ENCODE measurements at regions not wholly inside any gene's neighbourhood (a gene's known extent, or its start where the extent isn't known, plus 50 kb on each side); places are given as distances from the start of the nearest gene placed in this dataset.

DNA sequence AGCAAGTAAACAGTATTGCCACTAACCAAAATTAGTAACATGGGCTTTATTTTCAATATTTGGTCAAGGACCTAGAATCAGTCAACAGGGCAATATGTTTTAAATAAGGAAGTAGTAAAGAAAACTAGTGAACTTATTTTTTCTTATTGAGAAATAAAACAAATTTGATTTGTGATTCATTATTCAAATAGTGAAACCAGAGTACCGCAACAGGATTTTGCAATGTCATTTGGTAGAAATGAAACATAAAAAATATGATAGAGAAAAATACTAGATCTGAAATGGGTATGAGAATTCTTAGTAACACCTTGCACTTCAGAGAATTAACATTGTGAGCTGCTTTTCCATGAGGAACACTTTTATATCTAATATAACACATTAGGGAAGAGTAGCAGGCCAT, 291.8 kb upstream of the GBE1 start:
- in situ Hi-C loops (cut with HindIII; ENCODE audit: low sequenced_read_pairs) = no loop called here

DNA sequence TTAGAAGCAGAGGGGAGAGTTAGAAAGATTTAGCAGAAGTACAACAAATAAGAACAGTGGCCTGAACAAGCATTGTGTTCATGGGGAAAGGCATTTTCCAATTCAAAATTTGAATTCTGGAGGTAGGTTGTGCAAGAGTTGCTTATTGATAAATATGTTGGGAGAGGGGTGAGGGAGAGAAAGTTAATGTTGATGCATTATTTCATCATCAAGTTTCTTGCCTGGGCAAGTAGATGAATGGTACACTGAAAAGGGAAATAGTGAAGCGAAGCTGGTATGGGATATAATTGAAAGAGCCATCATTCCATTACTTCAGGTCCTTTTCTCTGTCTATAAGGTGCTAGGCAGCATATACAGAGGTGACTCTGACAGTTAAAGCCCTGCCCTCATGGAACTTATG, 288.9 kb upstream of the GBE1 start:
- in situ Hi-C loops (cut with HindIII; ENCODE audit: low sequenced_read_pairs) = no loop called here

DNA sequence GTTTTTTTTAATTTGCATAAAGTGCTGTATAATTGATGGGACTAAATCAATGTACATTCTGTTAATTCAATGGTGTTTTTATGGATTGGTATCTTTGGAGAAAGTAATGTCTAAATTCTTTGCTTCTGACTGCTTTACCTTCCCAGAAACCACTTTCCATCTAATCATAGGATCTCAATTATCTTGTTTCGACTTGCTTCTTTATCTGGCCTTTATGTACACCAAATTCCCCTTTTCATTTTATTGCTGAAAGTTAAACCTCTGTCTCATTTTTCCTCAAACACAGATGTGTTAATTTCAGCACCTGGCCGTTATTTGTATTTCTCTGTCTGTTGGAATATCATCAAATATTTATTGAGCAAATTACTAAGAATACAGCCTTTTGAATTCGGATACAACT, 287.3 kb upstream of the GBE1 start:
- in situ Hi-C loops (cut with HindIII; ENCODE audit: low sequenced_read_pairs) = no loop called here

DNA sequence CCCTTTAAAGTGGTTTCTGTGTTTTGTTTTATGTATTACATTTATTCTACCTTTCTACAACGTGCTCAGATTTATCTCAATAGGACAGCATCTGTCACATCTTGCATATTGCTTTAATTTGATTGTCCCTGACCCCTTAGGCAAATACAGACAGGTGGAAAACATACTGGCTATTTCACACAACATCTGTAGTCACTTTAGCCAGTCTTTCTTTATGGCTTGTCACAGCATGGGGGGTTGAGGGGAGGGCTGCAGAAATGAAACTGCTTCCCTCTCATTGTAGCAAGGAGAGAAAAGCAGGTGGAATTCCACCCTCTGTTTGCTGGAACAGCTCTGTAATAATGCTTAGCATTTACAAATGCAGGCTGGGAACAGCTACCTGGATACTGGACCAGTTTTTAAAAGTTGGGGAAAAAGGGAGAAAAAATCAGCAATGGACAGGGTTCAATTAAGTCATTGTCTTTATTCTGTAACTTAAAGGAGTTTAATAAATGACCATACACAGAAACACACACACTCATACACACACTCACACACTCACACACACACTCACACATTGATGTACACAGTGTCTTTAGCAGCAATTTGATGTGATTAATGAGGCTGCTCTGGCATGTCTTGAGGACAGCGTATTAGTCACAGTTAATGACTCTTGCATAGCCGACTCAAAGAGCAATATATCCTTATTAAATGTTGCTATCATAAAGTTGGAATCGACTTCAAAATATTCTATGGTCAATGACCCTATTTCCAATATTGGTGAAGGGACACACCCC, 283.7 kb upstream of the GBE1 start:
- in situ Hi-C loops (cut with HindIII; ENCODE audit: low sequenced_read_pairs) = no loop called here

DNA sequence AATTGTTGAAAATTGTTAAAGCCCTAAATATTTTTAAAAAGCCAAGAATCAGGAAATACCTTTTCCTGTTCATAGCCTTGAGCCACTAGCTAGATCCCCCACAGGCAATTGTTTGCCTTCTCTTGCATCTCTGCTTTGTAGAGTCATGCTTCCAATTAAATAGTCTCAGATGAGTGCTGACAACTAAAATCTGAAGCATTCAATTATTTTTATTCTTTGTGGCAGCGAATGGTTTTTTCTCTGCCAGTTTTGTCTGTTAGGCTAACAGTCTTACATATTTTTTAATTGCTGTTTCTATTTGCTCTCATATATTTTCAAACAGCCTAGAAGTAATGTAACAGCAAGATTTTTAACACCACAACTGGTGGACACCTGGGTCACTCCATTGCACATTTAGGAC, 277.1 kb upstream of the GBE1 start:
- in situ Hi-C loops (cut with HindIII; ENCODE audit: low sequenced_read_pairs) = no loop called here

DNA sequence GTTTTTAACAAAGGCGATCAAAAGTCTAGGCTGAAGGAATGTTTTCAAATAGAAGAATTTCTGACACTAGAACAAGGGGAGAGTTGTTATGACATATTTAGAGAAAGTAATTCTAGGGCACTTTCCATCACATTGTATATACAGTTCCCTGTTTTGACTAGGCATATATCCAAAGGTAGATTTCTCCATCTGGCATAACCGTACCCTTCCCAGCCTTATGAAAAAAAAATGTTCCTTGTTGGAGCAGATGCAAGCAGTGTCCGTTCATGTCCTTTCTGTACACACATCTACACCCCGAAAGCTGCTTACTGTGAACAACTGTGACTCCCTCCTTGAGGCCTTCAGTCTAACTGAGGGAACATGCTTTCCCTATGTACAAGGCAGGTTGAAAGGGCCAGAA, 271.7 kb upstream of the GBE1 start:
- in situ Hi-C loops (cut with HindIII; ENCODE audit: low sequenced_read_pairs) = no loop called here

DNA sequence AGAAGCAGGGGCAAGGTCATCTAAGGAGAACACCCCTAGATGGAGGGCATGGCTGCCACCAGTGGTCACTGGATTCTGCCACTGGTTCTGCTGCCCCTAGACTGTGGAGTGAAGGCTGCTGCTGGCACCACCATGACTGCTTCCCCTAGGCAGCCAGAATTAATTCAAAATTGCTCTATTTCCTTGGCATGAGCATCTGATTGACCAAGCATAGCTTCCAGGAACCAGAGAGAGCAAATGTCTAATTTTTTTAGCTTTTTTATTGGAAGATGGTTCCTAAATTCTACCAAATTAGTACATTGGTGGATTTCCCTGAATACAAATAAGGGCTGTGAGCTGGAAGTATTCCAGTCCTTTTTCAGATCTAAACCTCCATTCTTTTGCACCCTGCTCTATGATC, 270.2 kb upstream of the GBE1 start:
- in situ Hi-C loops (cut with HindIII; ENCODE audit: low sequenced_read_pairs) = no loop called here

DNA sequence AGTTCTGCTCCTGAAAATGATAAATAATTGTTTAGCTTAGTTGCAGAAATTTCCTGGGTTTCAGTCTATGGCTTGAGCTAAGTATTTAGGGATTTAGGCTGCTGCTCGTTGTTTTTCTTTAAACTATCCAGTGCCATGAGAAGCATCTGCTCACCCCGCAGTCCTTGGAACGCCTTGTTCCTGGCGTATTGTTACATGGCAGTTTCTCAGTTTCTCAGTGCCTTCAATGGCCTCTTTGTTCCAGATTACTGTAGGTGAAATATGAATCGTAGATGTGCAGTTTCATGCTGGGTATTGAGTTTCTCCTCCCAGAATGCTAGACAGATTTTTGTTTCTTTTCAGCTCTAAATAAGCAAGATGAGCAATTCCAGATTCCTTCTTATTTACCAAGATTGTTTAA, 269.5 kb upstream of the GBE1 start:
- in situ Hi-C loops (cut with HindIII; ENCODE audit: low sequenced_read_pairs) = no loop called here

DNA sequence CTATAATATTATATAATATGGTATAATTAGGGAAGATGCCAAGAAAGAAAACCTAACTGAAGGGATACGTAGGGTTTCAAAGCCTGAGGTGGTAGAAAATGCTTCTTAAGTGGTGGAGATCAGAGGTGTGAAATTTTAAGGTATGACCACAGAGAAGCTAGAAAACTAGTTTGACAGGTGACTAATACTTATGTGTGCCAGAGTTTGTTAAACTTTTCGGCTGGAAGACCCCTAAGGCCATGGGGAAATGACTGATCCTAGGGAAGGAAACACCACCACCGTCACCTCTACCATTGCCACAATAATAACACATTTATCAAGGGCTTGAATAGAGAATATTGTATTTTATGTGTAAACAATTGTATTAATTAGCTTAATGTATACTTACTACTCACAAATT, 261.4 kb upstream of the GBE1 start:
- in situ Hi-C loops (cut with HindIII; ENCODE audit: low sequenced_read_pairs) = no loop called here

DNA sequence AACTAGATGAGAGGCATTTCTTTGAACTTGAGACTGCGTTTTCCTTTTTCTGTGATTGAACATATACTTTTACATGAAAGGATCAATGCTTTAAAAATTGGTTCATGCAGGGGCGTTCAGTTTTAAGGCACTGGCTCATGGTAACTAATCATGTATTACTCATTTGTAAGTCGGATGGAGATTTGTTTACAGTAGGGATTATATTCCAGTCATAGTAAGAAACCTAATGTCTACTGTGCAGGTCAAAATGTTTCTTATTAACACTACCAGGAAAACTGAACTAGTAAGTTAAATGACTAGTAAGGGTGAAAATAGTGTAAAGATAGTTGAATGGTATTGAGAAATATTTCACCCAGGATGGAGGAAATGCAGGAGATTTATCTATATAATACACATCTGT, 258.8 kb upstream of the GBE1 start:
- in situ Hi-C loops (cut with HindIII; ENCODE audit: low sequenced_read_pairs) = no loop called here

DNA sequence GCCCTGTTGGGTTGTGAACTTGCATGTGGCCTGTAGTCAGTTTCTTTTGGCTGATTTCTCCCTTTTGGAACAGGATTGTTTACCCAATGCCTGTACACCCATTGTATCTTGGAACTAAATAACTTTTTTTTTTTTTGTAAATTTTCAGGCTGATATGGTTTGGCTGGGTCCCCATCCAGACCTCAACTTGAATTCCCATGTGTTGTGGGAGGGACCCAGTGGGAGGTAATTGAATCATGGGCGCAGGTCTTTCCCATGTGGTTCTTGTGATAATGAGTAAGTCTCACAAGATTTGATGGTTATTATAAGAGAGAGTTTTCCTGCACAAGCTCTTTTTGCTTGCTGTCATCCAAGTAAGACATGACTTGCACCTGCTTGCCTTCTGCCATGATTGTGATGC, 253.8 kb upstream of the GBE1 start:
- in situ Hi-C loops (cut with HindIII; ENCODE audit: low sequenced_read_pairs) = no loop called here

DNA sequence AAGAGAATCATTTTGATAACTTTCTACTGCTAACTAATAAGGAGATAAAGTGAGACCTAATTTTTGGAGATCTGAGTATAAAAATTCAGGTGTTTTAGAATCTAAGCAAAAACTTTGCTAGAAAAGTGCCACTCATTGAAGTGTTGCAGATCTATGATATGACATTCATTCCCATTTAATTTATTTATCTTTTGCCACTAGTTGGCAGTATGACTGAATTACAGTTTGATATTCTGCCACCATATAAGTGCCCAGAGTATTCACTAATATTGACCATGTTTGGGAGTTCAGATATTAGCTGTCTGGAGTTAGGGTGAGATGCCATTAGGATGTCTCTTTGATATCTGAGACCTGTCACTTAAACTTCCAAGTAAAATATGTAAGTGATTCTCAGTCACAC, 251.3 kb upstream of the GBE1 start:
- in situ Hi-C loops (cut with HindIII; ENCODE audit: low sequenced_read_pairs) = no loop called here

DNA sequence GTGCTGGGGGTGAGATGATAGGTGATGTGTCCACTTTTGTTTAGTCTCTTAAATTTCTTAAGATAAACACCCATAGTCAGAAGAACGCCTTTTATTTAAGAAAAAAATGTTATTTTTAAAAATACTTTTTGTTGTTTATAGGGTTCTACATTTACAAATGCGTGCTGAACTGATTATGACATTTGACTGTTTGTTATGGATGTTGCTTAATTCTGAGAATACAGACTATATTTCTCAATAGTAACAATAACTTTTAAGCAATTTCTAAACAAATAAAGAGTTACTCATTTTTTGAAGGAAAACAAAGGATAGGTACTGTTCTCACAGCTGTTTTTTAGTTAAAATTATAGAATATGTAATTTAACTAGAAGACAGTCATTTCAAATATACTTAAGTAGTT, 249.9 kb upstream of the GBE1 start:
- in situ Hi-C loops (cut with HindIII; ENCODE audit: low sequenced_read_pairs) = no loop called here

DNA sequence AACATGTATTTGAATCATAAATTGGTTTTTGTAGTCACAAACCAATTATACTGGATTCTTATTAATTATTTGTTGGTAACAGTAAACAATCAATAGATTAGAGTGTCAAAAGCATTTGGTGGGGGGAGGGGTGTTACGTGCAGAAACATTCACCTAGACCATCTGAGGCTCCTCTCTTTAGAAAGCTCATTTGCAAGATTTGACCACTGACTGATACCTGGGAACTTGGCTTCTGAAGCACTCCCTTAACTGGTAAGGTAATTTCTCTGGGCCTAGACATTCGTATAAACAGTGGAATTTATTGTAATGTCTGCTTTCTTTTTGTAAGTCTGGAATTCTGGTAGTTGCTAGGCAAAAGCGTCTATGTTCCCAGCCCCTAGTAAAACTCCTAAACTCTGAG, 243.8 kb upstream of the GBE1 start:
- in situ Hi-C loops (cut with HindIII; ENCODE audit: low sequenced_read_pairs) = no loop called here

DNA sequence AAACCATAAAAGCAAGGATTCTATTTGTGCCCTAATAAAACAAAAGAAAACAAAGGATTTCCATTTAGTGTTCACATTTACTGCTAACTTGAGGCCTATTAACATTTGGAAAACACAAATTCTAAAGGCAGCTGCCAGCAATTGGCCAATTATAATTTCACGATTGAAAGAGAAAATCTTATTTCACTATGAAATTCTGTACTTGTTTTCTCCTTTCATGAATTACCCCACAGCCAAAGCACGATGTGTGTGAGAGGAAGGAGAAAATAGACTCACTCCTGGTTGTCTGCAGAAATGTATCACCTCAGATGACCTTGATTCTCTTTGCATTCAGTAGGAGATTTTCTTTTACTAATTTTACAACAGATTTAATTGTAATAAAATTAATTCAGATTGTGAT, 242.8 kb upstream of the GBE1 start:
- in situ Hi-C loops (cut with HindIII; ENCODE audit: low sequenced_read_pairs) = no loop called here

DNA sequence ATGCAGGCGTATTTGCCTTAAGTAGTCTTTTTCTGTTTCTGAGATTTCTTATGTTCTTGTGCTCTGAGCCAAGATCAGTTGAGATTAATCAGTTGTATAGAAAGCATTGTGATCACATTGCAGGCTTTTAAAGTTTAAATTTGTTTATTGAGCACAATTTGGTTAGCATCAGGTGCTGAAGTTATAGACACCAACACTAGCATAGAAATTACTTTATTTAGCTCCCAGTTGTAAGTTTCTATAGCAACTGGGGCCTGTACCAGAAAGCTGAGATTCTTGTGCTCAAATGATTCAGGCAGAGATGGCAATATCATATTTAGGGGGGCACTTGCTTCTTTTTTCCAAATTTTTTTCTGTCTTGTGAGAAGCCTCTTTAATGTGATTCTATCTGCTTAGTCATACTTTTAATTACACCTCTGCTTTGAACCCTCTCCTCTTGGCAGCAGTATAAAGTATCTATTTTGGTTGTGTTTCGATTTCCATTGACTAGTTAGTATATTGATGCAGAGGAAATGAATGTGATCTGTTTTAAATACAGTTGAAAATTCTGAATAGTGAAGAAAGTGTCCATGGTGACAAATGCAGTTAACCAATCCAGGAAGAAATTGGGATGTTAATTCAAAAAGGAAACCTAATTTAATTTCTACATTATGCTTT, 241.7 kb upstream of the GBE1 start:
- in situ Hi-C loops (cut with HindIII; ENCODE audit: low sequenced_read_pairs) = no loop called here

DNA sequence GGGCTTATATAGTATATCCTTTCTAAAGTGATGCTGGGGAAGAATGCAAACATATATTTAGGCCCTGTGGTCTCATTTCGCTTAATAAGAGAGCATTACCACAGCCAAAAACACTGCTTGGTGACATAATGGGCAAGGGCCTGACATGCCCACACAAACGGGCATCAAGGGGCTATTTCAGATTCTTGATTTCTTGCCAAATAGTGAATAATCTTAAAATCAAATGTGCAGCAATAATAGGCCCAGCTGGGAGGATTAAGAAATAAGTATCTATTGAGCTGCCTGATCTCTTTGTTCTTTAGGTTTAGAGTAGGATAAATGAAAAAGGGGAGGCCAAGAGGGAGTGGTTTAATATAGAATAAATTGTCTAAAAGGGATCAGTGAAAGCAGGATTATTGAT, 241.0 kb upstream of the GBE1 start:
- in situ Hi-C loops (cut with HindIII; ENCODE audit: low sequenced_read_pairs) = no loop called here

DNA sequence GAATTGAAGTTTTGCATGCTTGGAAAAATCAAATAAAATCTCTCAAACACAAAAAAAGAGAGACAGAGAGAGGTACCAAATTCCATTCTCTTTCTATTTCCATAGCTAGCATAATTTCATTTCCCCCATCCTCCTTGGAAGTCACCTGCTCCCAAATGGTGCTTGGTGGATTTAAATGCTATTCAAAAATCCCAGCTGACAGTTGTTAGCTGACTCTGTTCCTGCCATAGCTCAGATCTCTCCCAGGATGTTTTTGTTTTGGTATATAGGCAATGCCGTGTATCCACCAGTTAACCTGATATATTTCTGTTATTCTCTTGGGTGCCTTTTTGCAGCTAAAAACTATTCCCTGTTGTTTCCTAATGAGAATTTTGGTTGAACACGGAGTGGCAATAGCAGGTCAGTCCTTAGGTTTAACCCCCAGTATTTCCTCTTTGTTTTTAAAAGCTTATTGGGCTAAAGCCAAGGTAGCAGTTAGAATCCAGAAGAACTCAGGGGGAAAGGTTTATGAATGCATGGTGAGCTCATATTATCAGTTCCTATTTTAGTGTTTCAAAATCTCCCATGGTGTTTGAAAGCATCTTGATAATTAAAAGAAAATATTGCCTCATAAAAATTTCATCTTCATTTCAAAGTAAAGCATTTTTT, 240.0 kb upstream of the GBE1 start:
- in situ Hi-C loops (cut with HindIII; ENCODE audit: low sequenced_read_pairs) = no loop called here

DNA sequence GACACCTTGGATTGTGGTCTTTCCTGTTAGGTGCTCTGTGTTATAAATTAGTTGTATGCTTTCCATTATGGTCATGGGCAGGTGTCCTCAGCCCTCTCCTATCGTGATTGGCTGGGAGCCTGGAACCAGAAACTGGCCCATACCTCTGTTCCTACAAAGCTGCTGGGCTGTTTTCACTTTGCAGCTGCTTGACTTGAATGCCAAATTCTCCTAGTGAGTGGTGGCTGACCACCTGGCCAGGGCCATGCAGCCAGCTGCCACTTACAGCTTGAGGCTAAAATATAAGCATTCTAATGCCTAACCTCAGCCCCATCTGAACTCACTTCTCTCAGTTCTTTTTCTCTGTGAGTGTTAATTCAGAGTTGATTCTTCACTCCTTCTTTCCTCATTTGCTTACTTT, 239.3 kb upstream of the GBE1 start:
- in situ Hi-C loops (cut with HindIII; ENCODE audit: low sequenced_read_pairs) = no loop called here

DNA sequence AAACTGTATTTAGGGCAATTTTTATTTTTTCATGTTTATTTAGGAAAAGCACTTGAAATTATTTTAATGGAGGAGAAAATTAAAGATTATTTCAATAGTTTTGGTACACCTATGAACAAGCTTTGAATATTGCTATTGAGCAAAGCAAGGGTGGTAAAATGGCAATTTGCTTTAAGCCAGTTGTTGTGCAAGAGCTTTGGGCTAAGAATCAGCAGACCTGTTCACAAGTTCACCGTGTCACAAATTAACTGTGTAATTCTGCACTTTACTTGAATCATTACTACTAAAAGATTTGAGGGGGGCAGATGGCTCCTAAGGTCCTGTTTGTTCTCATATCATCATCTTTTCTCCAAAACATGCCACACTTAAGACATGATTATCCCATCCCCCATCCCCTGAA, 238.9 kb upstream of the GBE1 start:
- in situ Hi-C loops (cut with HindIII; ENCODE audit: low sequenced_read_pairs) = no loop called here

DNA sequence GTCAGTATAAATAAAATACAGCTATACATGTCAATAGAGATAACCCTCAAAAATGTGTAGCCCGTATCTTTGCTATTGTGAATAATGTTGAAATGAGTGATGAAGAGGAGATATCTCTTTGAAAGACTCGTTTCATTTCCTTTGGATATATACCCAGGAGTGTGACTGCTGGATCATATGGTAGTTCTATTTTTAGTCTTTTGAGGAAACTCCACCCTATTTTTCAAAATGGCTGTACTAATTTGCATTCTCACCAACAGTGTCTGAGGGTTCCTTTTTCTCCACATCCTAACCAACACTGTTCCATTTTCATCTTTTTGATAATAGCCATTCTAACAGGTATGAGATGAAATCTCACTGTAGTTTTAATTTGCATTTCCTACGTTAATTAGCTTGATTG, 237.5 kb upstream of the GBE1 start:
- in situ Hi-C loops (cut with HindIII; ENCODE audit: low sequenced_read_pairs) = no loop called here

DNA sequence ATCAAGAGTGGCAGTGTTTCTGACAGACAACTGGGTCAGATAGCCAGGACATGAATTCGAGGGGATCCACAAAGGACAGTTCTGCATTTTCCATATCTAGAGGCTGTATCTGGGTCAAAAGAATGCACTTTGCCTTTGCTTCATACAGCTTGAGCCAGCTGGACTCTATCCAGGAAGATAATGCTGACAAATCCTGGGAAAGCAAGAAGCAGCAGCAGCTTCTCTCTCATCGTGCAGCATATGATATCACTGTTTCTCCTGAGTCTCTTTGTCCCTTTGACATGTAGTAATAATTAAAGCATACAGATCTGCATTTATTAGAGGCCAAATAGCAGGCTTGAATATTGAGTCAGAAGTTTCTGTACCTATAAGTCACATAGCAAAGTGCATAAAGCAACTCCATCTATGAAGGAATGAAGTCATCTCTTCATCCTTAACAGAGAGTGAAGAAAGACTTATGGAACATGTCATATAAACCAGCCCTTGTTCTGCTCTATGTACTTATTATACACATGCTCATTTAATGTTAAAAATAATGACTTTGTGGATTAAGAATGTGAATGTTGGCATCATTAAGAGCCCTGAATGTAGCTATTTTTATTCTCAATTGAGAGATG, 236.8 kb upstream of the GBE1 start:
- in situ Hi-C loops (cut with HindIII; ENCODE audit: low sequenced_read_pairs) = no loop called here
